ENCODE measurements at regions not wholly inside any gene's neighbourhood (a gene's known extent, or its start where the extent isn't known, plus 50 kb on each side); places are given as distances from the start of the nearest gene placed in this dataset.

- DNase-seq (ENCODE audit: low read depth), result no peak
Measured at GRCh38 chr18:8458546-8459215, 150.6 kb upstream of the RAB12 start.

GRCh38 chr18:8460748-8461147 lies 148.5 kb upstream of the RAB12 start:
- DNase-seq (ENCODE audit: low read depth), result no peak

GRCh38 chr18:8461544-8461943 lies 147.7 kb upstream of the RAB12 start:
- DNase-seq (ENCODE audit: low read depth), result no peak

- no peak for DNase-seq (ENCODE audit: low read depth)
Measured at GRCh38 chr18:8462651-8463185, 146.5 kb upstream of the RAB12 start.

- no peak for DNase-seq (ENCODE audit: low read depth)
Measured at GRCh38 chr18:8463791-8464190, 145.4 kb upstream of the RAB12 start.

GRCh38 chr18:8468191-8468590 lies 141.0 kb upstream of the RAB12 start:
- DNase-seq (ENCODE audit: low read depth), result no peak

- DNase-seq (ENCODE audit: low read depth), result no peak
Measured at GRCh38 chr18:8468921-8469335, 140.3 kb upstream of the RAB12 start.

GRCh38 chr18:8469544-8470130 lies 139.6 kb upstream of the RAB12 start:
- DNase-seq (ENCODE audit: low read depth), result no peak

- DNase-seq (ENCODE audit: low read depth), result no peak
Measured at GRCh38 chr18:8471372-8471771, 137.9 kb upstream of the RAB12 start.

- no peak for DNase-seq (ENCODE audit: low read depth)
Measured at GRCh38 chr18:8474661-8475060, 134.6 kb upstream of the RAB12 start.

GRCh38 chr18:8477615-8478014 lies 131.6 kb upstream of the RAB12 start:
- DNase-seq (ENCODE audit: low read depth), result no peak

GRCh38 chr18:8478166-8478967 lies 130.9 kb upstream of the RAB12 start:
- DNase-seq (ENCODE audit: low read depth), result peak; percentile 19

- no peak for DNase-seq (ENCODE audit: low read depth)
Measured at GRCh38 chr18:8478968-8479370, 130.3 kb upstream of the RAB12 start.

- DNase-seq (ENCODE audit: low read depth), result no peak
Measured at GRCh38 chr18:8479789-8480188, 129.4 kb upstream of the RAB12 start.

GRCh38 chr18:8480506-8481328 lies 128.5 kb upstream of the RAB12 start:
- DNase-seq (ENCODE audit: low read depth), result no peak

- DNase-seq (ENCODE audit: low read depth), result no peak
Measured at GRCh38 chr18:8484951-8485350, 124.3 kb upstream of the RAB12 start.

GRCh38 chr18:8489761-8490160 lies 119.5 kb upstream of the RAB12 start:
- DNase-seq (ENCODE audit: low read depth), result no peak

GRCh38 chr18:8491516-8491915 lies 117.7 kb upstream of the RAB12 start:
- no peak for DNase-seq (ENCODE audit: low read depth)

GRCh38 chr18:8493141-8493540 lies 116.1 kb upstream of the RAB12 start:
- DNase-seq (ENCODE audit: low read depth), result no peak

- no peak for DNase-seq (ENCODE audit: low read depth)
Measured at GRCh38 chr18:8496186-8496585, 113.1 kb upstream of the RAB12 start.

- DNase-seq (ENCODE audit: low read depth), result no peak
Measured at GRCh38 chr18:8498905-8499304, 110.3 kb upstream of the RAB12 start.

Measured in stimulated activated CD8-positive, alpha-beta memory T cell treated with anti-CD3 and anti-CD28 coated beads, Interleukin-7, amount 100 ng/mL, for 24 hours (primary cell).